GM21825 (cell line): ENCODE measurements at regions not wholly inside any gene's neighbourhood (a gene's known extent, or its start where the extent isn't known, plus 50 kb on each side); places are given as distances from the start of the nearest gene placed in this dataset.
"Not testable (repeated sequence)": the region's sequence is repeated elsewhere in the genome, so short reads cannot be mapped to it uniquely, and the experiment has no call there.

Experiments
- ATAC-seq: cut with Tn5 transposase; IDR thresholded peaks from one replicate; pipeline ENCODE4 v1.9.1; 2021; ENCODE audit warnings: mild to moderate bottlenecking, moderate library complexity; ENCODE audit not compliant: unreplicated experiment

DNA sequence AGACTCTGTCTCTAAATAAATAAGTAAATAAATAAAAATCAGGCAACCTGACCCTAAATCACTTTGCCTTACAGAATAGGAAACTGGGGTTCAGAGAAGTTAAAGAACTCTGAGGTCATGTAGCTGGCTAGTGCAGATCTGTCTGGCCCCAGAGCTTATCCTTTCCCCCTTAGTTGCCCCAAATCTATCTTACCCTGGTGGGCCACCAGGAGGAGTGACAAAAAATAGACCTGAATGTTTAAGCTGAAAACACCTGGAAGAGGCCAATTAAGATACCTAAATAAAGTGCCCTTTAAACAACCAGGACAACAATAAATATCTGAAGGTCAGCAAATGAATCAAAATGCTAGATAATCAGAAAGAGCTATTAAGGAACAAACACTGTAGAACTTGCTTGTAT is 59.7 kb downstream of the TEX35 start:
- ATAC-seq = no peak

DNA sequence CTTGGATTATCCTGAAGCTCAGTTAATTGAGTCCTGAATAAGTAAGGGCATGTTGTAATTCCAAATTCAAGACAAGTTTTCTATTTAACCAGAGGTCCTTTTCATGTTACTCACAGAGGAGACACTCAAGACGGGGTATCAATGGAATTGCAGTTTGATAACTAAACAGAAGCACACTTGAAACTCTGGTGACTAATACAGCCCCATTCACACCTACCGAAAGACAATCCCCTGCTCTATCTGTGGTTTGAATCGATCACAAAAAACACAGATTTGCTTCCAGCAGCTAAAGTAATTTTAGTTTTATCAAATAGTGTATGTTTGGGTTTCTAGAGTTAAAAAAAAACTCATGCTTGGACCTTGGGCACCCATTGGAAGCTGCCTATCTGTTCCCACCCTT is 60.4 kb downstream of the TEX35 start:
- no peak for ATAC-seq

DNA sequence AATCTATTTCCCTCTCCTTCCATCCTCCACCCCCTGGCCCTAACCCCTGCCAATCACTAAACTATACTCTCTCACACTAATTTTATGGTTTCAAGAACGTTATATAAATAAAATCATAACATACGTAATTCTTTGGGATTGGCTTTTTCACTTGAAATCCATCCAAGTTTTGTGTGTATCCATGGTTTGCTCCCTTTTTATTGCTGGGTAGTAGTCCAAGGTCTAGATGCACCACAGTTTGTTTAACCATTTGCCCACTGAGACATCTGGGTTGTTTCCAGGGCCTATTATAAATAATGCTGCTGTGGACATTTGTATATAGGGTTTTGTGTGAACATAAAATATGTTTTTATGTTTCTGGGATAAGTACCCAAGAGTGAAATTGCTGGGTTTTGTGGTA is 61.4 kb downstream of the TEX35 start:
- no peak for ATAC-seq

DNA sequence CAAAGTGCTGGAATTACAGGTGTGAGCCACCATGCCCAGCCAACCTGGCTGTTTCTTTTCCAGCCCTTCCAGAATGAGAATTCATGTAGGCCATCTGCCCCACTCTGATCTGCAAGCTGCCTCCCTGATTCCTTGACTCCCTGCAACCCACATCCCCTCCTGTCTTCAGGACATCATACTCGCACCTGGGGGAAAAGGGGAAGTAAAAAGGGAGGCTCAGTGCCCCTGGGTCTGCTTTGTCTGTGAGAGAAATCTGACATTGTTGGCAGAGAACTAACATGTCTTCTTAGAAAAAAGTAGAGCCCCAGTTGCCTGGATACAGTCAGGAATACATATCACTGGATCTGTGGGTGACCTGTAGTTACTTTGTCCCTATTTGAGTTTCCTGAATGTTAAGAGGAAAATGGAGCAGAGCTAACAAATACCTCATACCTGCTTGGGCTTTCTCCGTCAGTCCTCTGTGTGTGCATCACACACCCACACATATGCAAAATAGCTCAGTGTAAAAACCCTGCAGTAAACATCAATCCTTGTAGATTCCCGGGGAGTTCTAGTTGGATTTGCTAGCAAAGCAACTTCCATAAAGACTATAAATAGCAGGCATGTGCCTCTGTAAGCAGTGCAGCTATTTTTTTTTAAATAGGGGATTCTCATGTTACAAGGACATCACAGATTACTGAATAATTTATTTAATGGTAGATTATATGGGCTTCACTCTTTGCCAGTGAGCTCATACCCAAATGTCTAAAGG is 62.9 kb downstream of the TEX35 start:
- no peak for ATAC-seq

DNA sequence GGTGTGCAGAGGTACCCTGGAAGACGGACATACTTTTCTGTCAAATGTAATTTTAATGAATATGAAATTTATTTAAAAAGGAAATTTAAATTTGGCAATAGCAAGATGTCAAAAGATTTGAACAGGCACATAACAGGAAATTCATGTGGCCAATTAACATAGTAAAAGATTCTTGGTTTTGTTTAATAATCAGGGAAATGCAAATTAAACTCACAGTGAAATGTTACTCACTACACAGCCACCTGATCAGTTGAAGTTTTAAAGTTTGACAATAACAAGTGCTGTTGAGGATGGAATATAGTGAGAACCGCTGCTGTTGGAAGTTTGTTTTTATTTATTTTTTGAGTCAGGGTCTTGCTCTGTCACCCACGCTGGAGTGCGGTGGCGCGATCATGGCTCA is 63.9 kb downstream of the TEX35 start:
- ATAC-seq = no peak

DNA sequence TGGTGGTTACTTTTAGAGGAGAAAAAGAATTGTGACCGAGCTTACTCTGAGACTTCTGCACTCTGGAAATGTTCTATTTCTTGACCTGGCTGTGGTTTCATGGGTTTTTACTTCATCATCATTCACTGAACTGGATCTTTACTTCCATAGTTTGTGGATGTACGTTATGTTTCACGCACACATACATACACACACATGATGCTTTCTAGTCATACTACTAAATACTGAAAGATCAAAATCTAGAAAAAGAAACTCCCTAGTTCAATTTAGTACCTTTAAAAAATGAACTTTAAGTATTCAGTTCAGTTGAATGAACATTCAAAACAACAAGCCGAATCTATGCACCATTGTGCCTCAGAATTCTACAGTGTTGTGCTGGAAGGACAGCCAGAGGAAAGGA is 65.0 kb downstream of the TEX35 start:
- ATAC-seq = no peak

DNA sequence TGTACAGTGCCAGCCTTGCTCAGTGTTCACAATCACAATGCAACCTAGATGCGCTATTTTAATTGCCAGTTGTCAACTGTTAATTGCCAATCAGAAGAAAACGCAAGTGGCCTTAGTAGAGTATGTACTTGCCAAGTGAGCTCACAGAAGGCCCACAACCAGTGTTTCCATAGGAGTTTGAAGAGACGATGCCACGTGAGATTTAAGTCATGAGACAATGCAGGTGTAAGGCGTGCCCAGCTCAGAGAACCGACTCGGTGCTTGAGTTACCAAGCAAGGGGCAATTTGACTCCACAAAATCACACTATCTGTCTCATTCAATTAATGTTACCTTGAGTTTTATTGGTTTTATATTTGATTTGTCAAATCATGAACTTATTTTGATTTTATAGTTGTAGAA is 65.6 kb downstream of the TEX35 start:
- ATAC-seq = no peak

DNA sequence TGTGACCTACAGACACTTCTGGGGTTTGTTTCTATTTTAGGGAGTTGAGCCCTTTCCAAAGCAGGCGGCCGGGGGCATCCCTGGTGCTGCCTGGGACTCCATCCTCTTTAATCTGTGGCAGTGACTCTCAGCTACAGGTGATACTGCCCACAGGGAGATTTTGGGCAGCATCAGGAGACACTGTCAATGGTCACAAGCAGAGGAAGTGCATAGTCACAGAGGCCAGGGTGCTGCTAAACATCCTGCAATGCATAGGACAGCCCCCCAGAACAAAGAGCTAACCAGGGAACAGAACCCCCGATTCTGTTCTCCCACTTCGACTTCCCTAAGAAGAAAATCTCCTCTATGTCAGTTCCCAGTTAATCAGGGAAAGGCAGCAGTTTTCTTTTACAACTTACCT is 66.2 kb downstream of the TEX35 start:
- no peak for ATAC-seq

DNA sequence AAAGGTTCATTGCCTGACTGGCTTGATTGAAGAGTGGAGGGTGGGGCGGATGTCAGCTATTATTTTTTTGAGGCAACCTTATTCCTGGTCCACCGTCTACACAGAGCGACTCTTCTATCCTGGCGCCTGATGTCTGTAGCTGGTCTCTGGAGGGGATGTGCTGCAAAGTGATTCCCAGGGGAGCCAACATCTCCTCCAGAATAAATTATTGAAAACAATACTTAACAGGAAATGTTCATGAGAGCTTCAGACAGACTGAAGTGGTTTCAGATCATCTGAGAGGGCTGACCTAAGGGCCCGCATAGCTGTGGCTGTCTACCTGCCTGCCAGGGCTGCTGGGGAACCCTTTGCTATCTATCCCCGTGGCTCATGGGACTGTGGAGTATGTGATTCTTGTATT is 66.7 kb downstream of the TEX35 start:
- peak; percentile 54 for ATAC-seq

DNA sequence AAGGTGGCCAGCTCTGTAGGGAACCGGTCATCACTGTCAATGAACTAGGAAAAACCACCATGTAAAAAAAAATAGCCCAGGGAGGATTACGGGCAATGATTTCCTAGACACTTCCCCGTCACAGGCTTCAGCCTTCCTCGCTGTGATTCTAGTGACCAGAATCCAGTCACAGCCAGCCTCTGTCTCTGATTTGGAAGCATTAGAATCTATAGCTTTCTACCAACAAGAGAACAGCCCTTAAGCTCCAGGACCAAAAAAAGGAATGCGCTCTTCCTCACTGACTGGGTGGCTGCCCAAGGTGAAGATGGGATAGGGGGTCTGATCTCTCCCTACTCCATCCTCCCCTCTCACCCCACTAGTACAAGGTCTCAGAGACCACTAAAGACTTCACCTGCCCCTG is 67.2 kb downstream of the TEX35 start:
- no peak for ATAC-seq

DNA sequence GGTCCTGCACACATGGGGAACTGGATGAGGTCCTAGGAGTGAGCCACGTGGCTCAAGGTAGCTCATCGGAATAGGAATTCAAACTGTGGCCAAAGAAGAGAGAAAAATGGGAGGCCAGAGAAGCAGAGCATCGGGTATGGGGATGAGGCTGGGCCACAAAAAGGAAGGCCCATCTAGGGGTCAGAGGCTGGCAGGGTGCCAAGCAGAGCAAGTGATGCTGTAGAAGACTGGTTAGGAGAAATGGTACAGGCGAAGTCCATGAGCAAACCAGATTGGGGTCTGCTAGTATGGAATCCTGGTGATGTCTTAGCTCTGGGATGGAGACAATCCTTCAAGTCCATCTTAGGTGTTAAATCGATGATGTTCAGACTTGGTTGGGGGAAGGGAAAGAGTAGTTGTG is 68.0 kb downstream of the TEX35 start:
- no peak for ATAC-seq

DNA sequence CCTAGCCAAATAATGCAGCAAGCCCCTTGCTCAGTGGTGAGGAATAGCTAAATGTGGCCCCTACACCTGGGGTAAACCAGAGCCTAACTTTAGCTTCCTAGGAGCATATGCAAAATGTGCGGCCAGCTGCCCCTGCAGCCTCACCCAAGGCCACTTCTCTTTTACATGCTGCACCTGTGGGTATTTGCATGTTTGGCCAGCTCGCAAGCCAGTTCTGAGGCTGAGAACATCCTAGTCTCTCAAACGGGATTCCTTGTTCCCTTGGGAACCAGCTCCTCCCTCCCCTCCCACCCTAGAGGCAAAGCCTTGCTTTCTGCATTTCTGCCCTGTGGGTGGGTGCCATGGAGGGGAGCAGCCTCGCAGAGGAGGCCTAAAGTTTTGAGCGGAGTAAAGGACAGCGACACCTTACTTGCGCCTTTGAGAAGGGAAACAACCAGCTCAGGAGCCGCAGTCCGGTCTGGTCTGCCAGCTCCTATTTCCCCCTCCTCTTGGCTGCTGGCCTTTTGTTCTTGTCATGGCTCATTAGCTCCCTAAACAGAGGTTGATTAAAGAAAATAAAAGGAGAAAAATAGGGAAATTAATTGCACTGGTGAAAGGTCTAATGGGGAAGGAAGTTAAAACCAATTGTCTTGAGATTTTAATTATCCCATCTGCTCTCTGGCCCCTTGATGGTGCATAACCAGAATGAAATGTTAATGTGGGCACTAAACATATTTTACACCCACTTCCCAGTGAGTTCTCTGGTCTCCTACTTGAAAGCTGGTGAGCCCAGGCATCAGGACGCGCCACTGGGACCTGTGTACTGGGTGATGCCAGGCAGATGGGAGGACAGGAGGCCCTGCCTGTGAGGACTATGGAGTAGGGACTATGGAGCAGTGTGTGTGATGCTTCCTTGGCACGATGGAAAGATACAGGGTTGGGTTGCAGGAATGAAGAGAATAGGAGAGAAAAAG is 68.7 kb downstream of the TEX35 start:
- ATAC-seq = peak; percentile 66

DNA sequence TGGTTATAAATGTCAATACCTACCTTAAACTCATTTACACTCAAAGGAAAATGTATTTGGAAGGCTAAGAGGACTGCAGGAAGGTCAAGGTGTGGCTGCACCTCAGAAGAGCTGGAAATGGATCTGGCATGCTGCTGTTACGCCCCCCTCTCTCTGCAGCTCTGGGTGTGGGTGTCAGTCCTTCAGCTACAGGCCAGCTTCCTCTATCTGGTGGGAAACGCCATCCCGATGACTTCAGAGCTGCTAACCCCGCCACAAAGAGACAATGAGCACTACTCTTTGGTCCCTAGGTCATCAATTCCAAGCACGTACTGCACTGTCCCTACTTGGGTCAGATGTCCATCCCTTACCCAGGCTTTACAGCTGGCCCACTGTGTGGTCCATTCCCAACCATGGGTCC is 74.2 kb downstream of the TEX35 start:
- no peak for ATAC-seq

DNA sequence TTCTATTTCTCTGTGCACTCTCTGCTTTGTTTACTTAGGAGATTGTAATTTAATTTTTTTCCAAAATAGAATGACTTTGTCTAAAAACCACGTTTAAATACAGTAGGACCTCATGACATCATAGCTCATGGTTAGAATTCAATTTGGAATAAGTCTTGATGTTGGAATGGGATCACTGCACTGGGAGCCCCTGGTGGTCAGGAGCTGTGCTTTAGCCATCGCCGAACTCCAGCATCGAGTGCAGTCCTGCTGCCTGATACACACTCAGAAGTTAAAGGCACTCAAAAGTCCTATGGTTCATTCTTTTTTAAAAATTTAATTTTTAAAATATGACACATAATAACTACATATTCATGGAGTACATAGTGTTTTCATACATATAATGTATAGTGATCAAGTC is 75.1 kb downstream of the TEX35 start:
- no peak for ATAC-seq

DNA sequence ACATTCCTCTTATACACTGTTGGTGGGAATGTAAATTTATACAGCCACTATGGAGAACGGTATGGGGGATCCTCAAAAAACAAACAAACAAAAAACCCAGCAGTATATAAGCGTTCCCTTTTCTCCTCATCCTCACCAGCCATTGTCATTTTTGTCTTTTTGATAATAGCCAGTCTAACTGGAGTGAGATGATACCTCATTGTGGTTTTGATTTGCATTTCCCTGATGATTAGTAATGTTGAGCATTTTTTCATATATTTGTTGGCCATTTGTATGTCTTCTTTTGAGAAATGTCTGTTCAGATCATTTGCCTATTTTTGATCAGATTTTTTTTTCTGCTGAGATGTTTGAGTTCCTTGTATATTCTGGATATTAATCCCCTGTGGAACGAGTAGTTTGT is 76.1 kb downstream of the TEX35 start:
- not testable (repeated sequence) for ATAC-seq

DNA sequence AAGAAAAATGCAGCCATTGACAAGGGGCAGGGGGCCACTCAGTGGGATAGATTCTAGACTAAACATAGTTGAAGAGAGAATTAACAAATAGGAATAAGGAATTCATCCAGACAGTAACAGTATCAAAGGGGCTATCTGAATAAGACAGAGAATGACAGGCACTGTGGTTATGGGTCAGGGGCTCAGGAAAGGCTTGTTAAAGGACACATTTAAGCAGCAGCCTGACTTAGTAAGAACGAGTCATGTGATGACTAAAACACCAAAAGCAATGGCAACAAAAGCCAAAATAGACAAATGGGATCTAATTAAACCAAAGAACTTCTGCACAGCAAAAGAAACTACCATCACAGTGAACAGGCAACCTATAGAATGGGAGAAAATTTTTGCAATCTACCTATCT is 78.9 kb downstream of the TEX35 start:
- not testable (repeated sequence) for ATAC-seq

DNA sequence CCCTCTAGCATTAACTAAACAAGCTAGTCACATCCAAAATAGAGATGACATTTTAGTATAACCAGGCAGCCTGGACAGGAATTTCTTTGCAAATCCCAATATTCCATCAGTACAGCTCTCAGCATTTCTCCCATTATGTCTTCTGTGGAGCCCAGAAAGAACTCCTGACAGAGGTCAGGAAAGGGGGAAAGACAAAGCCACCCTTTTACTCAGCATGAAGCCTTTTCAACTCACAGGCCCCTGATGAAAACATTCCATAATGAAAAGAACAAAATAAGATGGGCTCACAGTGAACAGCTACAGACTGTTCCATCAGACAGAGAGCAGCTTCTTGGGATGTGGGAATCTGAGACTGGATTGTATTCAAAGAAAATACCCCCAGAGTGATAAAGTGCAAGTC is 80.6 kb downstream of the TEX35 start:
- ATAC-seq = no peak

DNA sequence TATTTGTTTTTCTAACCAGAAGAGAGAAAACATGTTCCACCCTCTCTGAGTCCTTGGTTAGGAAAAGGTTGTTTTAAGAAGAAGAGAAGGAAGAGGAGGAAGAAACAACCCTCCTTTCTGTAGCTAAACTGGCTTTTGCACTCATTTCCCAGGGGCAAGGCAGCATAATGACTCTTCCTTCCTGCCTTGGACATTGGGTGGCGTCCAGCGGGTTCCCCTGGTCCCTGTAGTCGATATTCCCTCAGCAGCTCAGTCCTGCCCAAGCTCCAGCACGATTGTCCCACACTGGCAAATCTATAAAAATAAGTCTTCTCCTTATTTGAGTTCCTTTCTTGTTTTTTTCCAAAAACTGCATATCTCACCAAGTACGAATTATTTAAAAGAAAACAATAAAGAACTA is 81.2 kb downstream of the TEX35 start:
- no peak for ATAC-seq

DNA sequence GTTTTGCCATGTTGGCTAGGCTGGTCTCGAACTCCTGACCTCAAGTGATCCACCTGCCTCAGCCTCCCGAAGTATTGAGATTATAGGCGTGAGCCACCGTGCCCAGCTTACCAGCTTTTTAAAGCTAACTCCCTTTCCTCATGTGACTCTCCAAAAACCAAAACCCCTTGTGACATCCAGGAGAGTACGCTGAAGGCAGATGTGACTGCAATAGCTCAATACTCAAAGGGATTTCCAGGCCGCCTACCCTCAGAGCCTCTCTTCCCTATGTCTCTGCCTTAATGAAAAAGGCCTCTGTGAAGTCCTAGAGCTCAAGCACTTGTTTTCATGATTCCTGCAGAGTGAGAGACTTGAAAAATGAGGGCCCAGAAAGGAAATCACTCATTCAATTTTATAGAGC is 82.6 kb downstream of the TEX35 start:
- ATAC-seq = no peak

DNA sequence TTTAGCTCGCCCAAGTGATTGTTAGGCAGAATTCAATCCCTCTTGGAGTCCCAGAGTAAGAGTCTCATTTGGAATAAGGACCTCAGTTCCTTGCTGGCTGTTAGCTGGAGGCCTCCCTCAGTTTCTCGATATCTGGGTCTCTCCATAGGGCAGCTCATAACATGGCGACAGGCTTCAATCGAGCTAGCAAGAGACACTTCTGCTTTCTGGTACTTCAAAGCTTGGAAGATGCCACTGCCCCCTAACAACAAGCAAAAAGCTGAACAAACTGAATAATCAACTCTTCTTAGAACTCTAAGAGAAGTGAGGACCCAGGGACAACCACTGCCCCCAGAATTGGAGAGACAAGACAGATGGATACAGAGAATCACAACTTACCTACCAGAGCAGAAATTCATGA is 86.2 kb downstream of the TEX35 start:
- no peak for ATAC-seq

DNA sequence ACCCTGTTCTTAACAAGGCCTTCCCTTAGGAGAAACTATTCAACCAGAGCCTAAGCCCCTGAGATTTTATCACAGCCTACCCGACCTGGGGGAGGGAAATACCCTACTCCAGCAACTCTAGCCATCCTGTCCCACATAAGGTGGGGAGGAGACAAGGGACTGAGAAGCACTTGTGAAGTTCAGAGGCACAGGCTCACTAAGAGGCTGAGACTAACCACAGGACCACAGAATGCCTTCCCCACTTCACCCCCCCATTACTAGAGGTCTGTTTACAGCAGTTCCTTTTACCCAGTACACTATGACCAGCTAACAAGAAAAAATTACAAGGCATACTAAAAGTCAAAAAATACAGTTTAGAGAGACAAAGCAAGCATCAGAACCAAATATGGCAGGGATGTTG is 86.8 kb downstream of the TEX35 start:
- peak; percentile 68 for ATAC-seq

DNA sequence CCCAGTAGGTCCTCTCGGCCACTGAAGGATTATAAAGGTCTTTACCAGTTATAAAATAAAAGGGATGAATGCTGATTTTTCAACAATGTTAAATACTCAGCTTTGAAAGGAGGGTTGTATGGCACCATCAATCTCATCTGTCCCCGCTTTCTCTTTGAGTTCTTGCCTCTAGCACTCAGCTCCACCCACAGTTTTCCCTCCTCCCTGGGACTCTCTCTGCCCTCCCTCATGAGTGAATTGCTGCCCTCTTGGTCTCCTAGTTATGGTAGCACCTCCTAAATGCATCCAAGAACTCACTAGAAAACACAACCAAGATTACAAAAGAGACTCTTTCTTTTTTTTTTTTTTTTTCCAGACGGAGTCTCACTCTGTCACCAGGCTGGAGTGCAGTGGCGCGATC is 91.0 kb downstream of the TEX35 start:
- ATAC-seq = no peak
